HT-29 (cell line): ENCODE measurements at regions not wholly inside any gene's neighbourhood (a gene's known extent, or its start where the extent isn't known, plus 50 kb on each side); places are given as distances from the start of the nearest gene placed in this dataset.

Source experiments
- DNase-seq: peaks from one replicate; pipeline ENCODE4 v3.0.0-alpha.2; 2015; ENCODE audit warnings: low spot score

- DNase-seq, result no peak
These were observed 299.9 kb upstream of the SFRP2 start for GRCh38 chr4:154088741-154089140.

GRCh38 chr4:154086247-154086646, 297.4 kb upstream of the SFRP2 start:
- DNase-seq, result no peak

DNA sequence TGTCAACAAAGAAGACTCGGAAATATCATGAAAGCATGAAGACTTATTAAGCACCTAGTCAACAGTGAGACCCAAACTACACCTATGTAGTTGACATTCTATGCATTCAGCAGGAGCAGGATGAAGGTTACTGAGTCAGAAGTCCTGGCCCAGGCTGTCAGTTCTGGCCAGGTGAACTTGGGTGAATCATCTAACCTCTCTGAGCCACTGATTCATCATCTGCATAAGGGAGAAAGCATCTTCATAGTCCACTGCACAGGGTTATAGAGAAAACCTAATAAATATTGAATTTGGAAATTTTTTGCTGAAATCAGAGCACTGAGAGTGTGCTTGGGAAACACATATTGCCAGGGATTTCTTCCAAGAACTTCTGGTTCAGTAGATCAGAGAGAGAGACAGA, 296.0 kb upstream of the SFRP2 start:
- no peak for DNase-seq

DNA sequence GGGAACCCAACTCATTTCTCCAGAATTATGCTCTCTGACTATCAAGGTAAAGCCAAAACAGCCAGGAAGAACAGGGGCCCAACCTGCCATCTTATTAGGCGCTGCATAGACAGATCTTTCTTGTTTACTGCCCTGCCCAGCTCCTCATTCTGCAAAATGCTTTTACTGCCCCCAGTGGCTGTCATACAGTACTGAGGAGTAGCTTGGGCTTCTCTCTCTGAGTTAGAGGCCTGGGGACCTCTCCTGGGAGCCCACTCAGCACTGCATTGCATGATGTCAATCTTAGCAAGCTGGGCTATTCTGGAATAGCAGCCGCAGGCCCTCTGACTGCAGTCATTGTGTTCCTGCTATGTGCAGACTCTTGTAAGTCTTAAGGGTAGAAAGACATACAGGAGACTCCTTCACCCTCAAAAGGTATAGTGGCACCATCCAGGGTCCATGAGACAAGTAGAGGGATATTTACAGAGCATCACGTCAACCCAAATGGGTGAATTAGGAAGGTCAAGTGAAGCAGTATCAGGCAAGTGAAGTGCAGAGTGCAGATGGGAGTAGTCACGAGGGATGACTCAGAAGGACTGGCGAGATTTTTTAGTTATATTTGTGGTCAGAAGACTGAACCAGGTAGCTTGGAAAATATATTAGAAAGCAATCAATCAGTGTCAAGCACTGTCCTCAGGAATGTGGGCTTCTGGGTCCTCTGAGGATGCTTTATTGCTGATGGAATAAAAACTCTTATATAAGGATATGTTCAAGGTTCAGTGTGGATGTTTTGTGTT, 294.1 kb upstream of the SFRP2 start:
- DNase-seq, result peak; percentile 13

GRCh38 chr4:154081391-154081790, 292.5 kb upstream of the SFRP2 start:
- no peak for DNase-seq

- DNase-seq, result no peak
These were observed 289.8 kb upstream of the SFRP2 start for GRCh38 chr4:154078504-154079350.

DNA sequence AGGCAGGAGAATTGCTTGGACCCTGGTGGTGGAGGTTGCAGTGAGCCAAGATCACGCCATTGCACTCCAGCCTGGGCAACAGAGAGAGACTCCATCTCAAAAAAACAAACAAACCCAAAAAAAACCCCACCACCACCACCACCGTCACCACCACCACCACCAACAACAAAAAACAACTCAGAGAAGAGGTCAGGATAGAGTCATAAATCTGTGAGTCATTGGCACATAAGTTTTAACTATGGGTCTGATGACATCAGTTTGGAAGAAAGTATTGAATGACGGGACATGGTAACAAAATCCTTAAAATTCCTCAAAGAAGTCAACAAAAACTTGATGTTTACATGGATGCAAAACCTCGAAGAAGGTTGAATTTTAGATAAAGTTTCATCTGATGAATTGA, 288.0 kb upstream of the SFRP2 start:
- DNase-seq, result no peak

DNA sequence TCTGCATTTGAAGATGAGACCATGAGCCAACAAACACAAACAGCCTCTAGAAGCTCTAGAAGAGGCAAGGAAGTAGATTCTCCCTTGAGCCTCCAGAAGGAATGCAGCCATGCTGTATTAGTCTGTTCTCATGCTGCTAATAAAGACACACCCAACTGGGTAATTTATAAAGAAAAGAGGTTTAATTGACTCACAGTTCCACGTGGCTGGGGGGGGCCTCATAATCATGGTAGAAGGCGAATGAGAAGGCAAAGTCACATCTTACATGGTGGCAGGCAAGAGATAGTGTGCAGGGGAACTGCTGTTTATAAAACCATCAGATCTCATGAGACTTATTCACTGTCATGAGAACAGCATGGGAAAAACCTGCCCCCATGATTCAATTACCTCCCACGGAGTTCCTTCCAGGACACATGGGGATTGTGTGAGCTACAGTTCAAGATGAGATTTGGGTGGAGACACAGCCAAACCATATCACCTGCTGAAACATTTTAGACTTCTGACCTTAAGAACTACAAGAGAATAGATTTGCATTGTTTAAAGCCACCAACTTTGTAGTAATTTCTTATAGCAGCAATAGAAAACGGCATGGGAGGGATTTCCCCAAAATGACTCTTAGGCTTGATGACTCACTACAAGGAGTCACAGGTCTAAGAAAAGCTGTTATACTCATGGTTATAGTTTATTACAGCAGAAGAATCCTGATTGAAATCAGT, 284.4 kb upstream of the SFRP2 start:
- DNase-seq, result no peak

- DNase-seq, result no peak
These were observed 278.9 kb upstream of the SFRP2 start for GRCh38 chr4:154067786-154068185.

DNA sequence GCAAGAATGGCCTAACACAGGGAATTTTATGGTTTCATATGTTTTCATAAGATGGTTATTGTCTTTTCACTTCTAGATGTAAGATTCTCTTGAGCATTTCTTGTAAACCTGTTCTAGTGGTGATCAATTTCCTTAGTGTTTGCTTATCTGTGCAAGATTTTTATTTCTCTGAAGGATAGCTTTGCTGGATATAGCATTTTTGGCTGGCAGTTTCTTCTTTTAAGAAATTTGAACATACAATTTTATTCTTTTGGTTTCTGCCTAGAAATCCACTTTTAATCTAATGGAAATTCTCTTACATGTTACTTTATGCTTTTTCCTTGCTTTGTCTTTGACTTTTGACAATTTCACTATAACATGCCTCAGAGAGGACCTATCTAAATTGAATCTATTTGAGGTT, 276.5 kb upstream of the SFRP2 start:
- DNase-seq, result no peak

GRCh38 chr4:154064244-154064643, 275.4 kb upstream of the SFRP2 start:
- DNase-seq, result no peak

DNA sequence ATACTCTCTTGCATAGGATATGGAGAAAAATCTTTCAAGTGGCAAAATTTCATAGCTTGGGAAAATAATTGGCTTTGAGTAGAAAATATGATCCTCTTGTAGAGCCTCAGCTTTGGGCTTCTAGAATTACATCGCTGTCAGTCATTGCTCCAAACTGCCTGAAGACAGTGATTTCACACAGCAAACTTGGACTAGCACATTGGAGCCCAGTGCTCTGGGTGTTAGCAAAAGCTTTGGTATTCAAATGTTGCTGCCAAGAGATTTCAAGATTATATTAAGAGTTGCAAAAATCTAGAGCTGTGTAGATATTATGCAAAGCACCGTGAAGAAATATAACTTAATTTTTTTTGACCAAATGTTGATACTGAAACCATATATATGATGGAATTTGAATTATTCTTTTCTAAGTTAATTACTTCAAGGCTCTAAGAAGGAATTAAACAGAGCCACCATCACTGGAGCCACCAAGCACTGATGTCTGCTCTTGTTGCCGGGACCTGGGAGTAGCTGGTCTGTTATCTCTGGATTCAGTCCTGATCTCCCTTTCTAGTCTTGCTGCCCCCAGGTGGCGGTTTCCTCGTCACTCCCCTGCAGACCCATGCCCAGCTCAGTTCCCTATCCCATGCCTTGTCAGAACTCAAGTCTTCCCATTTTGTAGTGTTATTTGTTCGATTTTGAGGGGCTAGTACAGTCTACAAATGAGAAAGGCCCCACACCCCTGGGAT, 260.7 kb upstream of the SFRP2 start:
- DNase-seq, result peak; percentile 8

- DNase-seq, result no peak
These were observed 258.9 kb upstream of the SFRP2 start for GRCh38 chr4:154047733-154048132.

- DNase-seq, result no peak
These were observed 256.0 kb upstream of the SFRP2 start for GRCh38 chr4:154044742-154045485.

DNA sequence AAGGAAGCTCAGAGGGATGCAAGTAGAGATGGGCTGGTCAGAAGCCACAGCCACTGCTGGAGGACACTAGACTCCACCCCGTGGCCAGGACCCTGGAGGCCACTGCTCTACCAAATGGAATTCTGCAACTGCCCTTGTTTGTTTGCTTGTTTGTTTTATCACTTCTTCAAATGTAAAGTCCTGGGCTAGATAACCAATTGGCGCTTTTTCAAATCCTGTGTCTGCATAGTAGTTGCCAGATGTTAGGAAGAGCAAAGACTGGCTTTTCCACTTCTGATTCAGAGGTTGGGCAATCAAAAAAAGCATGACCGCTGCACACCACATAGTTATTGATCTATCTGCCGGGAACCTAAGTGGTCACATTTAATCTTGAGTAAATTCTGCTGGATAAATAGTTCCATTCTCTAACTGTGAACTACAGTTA, 255.2 kb upstream of the SFRP2 start:
- DNase-seq, result no peak

DNA sequence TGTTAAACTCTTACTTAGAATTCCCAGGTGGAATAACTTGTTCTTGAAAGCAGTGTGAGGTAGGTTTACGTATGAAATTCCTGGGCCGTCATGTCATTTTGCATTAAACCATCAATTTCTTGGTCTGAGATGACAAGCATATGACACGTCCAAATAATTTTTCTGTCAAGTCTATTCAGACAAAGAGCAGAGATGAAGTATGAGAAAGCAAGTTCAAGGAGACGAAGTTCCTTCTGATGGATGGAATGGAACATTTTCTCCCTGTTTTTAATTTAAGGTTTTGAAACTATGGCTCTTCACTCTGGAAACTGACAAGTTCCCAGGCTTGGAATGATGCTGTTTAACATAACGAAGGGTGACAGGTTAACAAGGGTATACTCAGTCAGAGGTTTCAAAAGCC, 252.8 kb upstream of the SFRP2 start:
- no peak for DNase-seq

DNA sequence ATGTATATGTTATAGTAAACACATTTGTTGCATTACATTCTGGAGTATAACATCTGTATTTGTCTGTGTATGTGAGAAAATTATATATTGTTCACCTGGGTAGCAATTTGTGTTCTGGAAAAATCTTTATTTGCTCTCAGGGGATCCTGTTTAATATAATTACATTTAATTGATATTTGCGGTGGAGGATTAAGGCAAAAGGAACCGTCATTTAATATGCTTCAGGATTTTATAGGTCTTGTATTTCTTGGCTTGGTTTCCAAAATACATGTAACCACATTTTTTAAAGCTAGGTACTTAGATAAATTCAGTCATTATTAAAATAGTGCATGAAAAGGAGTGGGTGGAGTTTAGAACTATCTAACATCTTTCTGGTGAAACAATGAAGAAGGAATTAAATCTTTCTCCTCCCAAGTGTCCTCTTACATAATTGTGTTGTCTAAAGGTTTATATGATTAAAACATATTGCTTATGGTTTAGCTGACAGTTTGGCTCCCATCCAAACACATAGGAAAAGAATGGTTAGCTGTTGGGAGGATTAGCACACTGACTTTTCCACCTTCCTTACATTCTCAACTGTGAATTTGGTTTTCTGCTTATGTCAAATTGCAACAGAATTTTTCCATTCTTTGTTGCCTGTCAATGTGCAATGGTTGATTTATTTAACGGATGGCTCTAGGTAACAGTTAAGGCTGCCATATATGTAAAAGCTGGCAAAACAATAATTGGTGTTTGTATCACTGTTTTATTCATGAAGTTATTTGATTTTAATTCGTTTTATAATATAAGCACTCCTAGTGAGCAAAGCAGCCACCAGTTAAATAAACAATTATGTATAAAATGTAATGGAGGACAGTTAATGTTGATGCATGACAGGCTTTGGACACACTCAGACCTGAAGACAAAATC, 250.8 kb upstream of the SFRP2 start:
- no peak for DNase-seq

- DNase-seq, result no peak
These were observed 248.0 kb upstream of the SFRP2 start for GRCh38 chr4:154036856-154037255.

- DNase-seq, result no peak
These were observed 246.5 kb upstream of the SFRP2 start for GRCh38 chr4:154035341-154035740.

- DNase-seq, result no peak
These were observed 245.0 kb upstream of the SFRP2 start for GRCh38 chr4:154033921-154034320.
